Astrocyte of the cerebellum (primary cell): ENCODE measurements at regions not wholly inside any gene's neighbourhood (a gene's known extent, or its start where the extent isn't known, plus 50 kb on each side); places are given as distances from the start of the nearest gene placed in this dataset.
"Not testable (repeated sequence)": the region's sequence is repeated elsewhere in the genome, so short reads cannot be mapped to it uniquely, and the experiment has no call there.

Experiments
- DNase-seq: peaks from one replicate; pipeline ENCODE4 v3.0.0-alpha.2; 2011; ENCODE audit warnings: low read depth
- H3K4me3 ChIP-seq: 2 replicates; pipeline ENCODE4 v1.5.1; 2011; ENCODE audit warnings: mild to moderate bottlenecking, low read depth, low read length, moderate library complexity
- CTCF ChIP-seq: IDR thresholded peaks from 2 replicates; pipeline ENCODE4 v1.5.1; 2012; ENCODE audit warnings: low read length, low read depth, moderate library complexity, mild to moderate bottlenecking; ENCODE audit errors: missing control alignments
- in situ Hi-C: cut with HindIII; loops from 2 replicates; pipeline ENCODE4 v1.10.0; 2017; ENCODE audit warnings: low sequenced_read_pairs

- no peak for DNase-seq
- H3K4me3 ChIP-seq: no peak overlapping the region
- no peak for TF ChIP-seq CTCF
- in situ Hi-C loops: no loop called here
These were observed 500.1 kb downstream of the MFSD1 start for GRCh38 chr3:159301961-159302360.

GRCh38 chr3:159305017-159305416, 503.2 kb downstream of the MFSD1 start:
- TF ChIP-seq CTCF: no peak
- in situ Hi-C loops: no loop called here
- DNase-seq: no peak
- no peak overlapping the region for H3K4me3 ChIP-seq

GRCh38 chr3:159316706-159317105, 514.9 kb downstream of the MFSD1 start:
- in situ Hi-C loops, H3K4me3 ChIP-seq, DNase-seq: not testable (repeated sequence)

GRCh38 chr3:159319156-159319555, 517.3 kb downstream of the MFSD1 start:
- in situ Hi-C loops: no loop called here
- no peak for TF ChIP-seq CTCF
- no peak for DNase-seq
- no peak overlapping the region for H3K4me3 ChIP-seq

- no peak overlapping the region for H3K4me3 ChIP-seq
- no peak for DNase-seq
These were observed 520.6 kb downstream of the MFSD1 start for GRCh38 chr3:159322322-159322939.

GRCh38 chr3:159323848-159324247, 522.0 kb downstream of the MFSD1 start:
- TF ChIP-seq CTCF: no peak
- H3K4me3 ChIP-seq: no peak overlapping the region
- in situ Hi-C loops: no loop called here
- no peak for DNase-seq

More at GRCh38 chr3:159322322-159322939, 520.6 kb downstream of the MFSD1 start:
- in situ Hi-C loops: no loop called here
- peak; percentile 71 for TF ChIP-seq CTCF

GRCh38 chr3:159326998-159327397, 525.1 kb downstream of the MFSD1 start:
- no peak for DNase-seq
- TF ChIP-seq CTCF: no peak
- H3K4me3 ChIP-seq: no peak overlapping the region
- in situ Hi-C loops: no loop called here
